GM12873 (cell line): ENCODE measurements at regions not wholly inside any gene's neighbourhood (a gene's known extent, or its start where the extent isn't known, plus 50 kb on each side); places are given as distances from the start of the nearest gene placed in this dataset.

ENCODE experiments used
- CTCF ChIP-seq: IDR thresholded peaks from 2 replicates; pipeline ENCODE4 v1.5.1; 2012; ENCODE audit warnings: low read depth, mild to moderate bottlenecking, moderate library complexity, low read length, control low read depth; ENCODE audit not compliant: insufficient read depth; ENCODE audit errors: missing control alignments

- no peak for TF ChIP-seq CTCF
Measured at GRCh38 chr4:101669832-101670188, 120.7 kb upstream of the BANK1 start.

- no peak for TF ChIP-seq CTCF
Measured at GRCh38 chr4:101669138-101669831, 121.2 kb upstream of the BANK1 start.

- TF ChIP-seq CTCF, result no peak
Measured at GRCh38 chr4:101667348-101667747, 123.2 kb upstream of the BANK1 start.

- no peak for TF ChIP-seq CTCF
Measured at GRCh38 chr4:101660607-101661006, 129.9 kb upstream of the BANK1 start.

GRCh38 chr4:101655857-101656256, 134.7 kb upstream of the BANK1 start:
- no peak for TF ChIP-seq CTCF

- no peak for TF ChIP-seq CTCF
Measured at GRCh38 chr4:101655005-101655404, 135.5 kb upstream of the BANK1 start.

- TF ChIP-seq CTCF, result no peak
Measured at GRCh38 chr4:101651778-101652177, 138.8 kb upstream of the BANK1 start.
